ENCODE measurements at regions not wholly inside any gene's neighbourhood (a gene's known extent, or its start where the extent isn't known, plus 50 kb on each side); places are given as distances from the start of the nearest gene placed in this dataset.

DNA sequence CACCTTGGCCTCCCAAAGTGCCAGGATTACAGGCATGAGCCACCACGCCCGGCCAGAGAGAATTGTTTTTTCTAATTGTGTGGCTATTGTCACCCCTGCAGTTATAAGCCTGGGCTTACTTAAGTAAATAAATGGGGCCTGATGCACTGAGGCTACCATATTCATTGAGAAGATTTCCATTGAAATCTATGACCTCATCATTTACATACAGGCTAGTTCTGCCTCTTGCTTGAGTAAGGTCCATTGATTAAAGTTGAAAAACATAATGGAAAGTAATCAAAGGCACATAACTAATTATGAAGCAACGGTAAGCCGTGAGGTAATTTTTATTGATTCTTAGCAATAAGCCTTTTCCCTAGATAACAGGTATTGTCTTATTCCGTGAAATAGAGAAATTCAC lies 788.9 kb downstream of the ADGRL2 start:
- no peak overlapping the region for H3K4me3 ChIP-seq (ENCODE audit: insufficient read depth, low read length)
- no peaks in the 10 kb centered on the region for H3K36me3 ChIP-seq (ENCODE audit: insufficient read depth, low read length)
- no peaks in the 10 kb centered on the region for H3K4me1 ChIP-seq (ENCODE audit: insufficient read depth, low read length)
- no peak overlapping the region for H3K27ac ChIP-seq (ENCODE audit: low read depth, low read length)
- no peaks in the 10 kb centered on the region for H3K9me3 ChIP-seq (ENCODE audit: low read depth, low read length)
- no peak overlapping the region for H3K4me2 ChIP-seq (ENCODE audit: insufficient read depth, low read length)
- TF ChIP-seq, protein P1, sequence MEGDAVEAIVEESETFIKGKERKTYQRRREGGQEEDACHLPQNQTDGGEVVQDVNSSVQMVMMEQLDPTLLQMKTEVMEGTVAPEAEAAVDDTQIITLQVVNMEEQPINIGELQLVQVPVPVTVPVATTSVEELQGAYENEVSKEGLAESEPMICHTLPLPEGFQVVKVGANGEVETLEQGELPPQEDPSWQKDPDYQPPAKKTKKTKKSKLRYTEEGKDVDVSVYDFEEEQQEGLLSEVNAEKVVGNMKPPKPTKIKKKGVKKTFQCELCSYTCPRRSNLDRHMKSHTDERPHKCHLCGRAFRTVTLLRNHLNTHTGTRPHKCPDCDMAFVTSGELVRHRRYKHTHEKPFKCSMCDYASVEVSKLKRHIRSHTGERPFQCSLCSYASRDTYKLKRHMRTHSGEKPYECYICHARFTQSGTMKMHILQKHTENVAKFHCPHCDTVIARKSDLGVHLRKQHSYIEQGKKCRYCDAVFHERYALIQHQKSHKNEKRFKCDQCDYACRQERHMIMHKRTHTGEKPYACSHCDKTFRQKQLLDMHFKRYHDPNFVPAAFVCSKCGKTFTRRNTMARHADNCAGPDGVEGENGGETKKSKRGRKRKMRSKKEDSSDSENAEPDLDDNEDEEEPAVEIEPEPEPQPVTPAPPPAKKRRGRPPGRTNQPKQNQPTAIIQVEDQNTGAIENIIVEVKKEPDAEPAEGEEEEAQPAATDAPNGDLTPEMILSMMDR (IDR thresholded peaks at IDR 0.05; ENCODE audit: extremely low read depth, low read depth, low read length), result no peak
- H3K27me3 ChIP-seq (ENCODE audit: insufficient read depth, low read length), result no peaks in the 10 kb centered on the region
- DNase-seq (ENCODE audit: insufficient read length, low spot score, missing footprints), result no peak
- no peak overlapping the region for H2AFZ ChIP-seq (ENCODE audit: low read length)
- no peaks in the 10 kb centered on the region for H3K79me2 ChIP-seq (ENCODE audit: insufficient read depth, low read length)
- H4K20me1 ChIP-seq (ENCODE audit: insufficient read depth, low read length), result no peaks in the 10 kb centered on the region

DNA sequence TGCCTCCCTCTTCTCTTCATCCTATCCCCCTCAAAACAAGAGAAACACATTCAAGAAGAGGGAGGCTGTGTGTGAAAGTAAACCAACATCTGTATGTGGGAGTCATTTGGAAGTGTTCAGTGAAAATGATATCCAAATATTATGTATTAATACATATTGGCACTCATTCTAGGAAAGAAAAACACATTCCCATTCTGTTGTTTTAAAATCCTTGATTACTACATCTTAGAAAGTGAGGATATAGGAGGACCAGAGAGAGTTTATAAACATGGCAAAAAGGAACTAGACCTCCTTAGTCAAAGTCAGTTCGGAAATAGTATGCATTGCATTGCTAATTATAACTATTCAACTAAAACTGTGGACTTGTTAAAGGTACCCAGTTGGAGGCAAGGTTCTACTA lies 786.6 kb downstream of the ADGRL2 start:
- Histone ChIP-seq H3K36me3 (ENCODE audit: insufficient read depth, low read length) (no peaks in the 10 kb centered on the region), H4K20me1 (ENCODE audit: insufficient read depth, low read length) (no peaks in the 10 kb centered on the region), H3K27ac (ENCODE audit: low read depth, low read length) (no peak overlapping the region), H3K4me3 (ENCODE audit: insufficient read depth, low read length) (no peak overlapping the region), H2AFZ (ENCODE audit: low read length) (no peak overlapping the region), H3K79me2 (ENCODE audit: insufficient read depth, low read length) (no peaks in the 10 kb centered on the region), H3K4me1 (ENCODE audit: insufficient read depth, low read length) (no peaks in the 10 kb centered on the region), H3K4me2 (ENCODE audit: insufficient read depth, low read length) (no peak overlapping the region), H3K27me3 (ENCODE audit: insufficient read depth, low read length) (no peaks in the 10 kb centered on the region), H3K9me3 (ENCODE audit: low read depth, low read length) (no peaks in the 10 kb centered on the region)
- TF ChIP-seq, protein P1 (IDR thresholded peaks at IDR 0.05; ENCODE audit: extremely low read depth, low read depth, low read length), result no peak
- DNase-seq (ENCODE audit: insufficient read length, low spot score, missing footprints), result no peak

DNA sequence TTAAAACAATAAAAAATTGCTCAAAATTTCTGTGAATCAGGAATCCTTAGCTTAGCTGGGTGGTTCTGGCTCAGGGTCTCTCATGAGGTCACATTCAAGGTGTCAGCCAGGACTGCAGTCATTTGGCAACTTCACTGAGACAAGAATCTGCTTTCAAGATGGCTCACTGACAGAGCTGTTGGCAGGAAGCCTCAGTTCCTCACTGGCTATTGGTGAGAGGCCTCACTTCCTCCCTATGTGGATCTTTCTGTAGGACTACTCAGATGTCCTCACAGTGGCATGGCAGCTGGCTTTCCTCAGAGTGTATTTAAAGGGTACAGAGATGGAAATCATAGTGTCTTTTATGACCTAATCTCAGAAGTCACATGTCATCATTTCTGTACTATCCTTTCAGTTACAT lies 785.7 kb downstream of the ADGRL2 start:
- no peak for DNase-seq (ENCODE audit: insufficient read length, low spot score, missing footprints)
- Histone ChIP-seq H3K4me3 (ENCODE audit: insufficient read depth, low read length) (no peak overlapping the region), H2AFZ (ENCODE audit: low read length) (no peak overlapping the region), H3K4me2 (ENCODE audit: insufficient read depth, low read length) (no peak overlapping the region), H4K20me1 (ENCODE audit: insufficient read depth, low read length) (no peaks in the 10 kb centered on the region), H3K27ac (ENCODE audit: low read depth, low read length) (no peak overlapping the region), H3K9me3 (ENCODE audit: low read depth, low read length) (no peaks in the 10 kb centered on the region), H3K36me3 (ENCODE audit: insufficient read depth, low read length) (no peaks in the 10 kb centered on the region), H3K27me3 (ENCODE audit: insufficient read depth, low read length) (no peaks in the 10 kb centered on the region), H3K79me2 (ENCODE audit: insufficient read depth, low read length) (no peaks in the 10 kb centered on the region), H3K4me1 (ENCODE audit: insufficient read depth, low read length) (no peaks in the 10 kb centered on the region)
- TF ChIP-seq, protein P1 (IDR thresholded peaks at IDR 0.05; ENCODE audit: extremely low read depth, low read depth, low read length), result no peak

DNA sequence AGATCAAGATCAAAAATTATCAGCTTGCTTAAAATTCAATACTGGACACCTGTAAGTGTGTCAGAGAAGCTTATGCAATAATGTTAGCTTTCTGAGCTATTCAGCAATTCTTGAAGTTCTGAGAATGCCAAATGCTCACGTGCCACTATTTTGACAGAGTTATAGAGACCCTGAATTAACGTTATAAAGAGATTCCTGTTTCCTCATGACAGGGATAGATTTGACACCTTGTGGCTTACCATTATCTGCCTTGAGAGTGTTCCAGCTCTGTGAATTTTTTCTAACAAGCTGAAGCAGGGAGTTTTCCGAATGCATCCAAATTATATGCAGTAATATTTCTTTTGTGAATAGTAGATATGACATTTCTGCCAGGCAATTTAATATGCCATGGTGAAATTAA lies 781.6 kb downstream of the ADGRL2 start:
- Histone ChIP-seq H3K4me2 (ENCODE audit: insufficient read depth, low read length) (no peak overlapping the region), H3K27me3 (ENCODE audit: insufficient read depth, low read length) (no peaks in the 10 kb centered on the region), H3K4me1 (ENCODE audit: insufficient read depth, low read length) (no peaks in the 10 kb centered on the region), H3K9me3 (ENCODE audit: low read depth, low read length) (no peaks in the 10 kb centered on the region), H3K36me3 (ENCODE audit: insufficient read depth, low read length) (no peaks in the 10 kb centered on the region), H3K79me2 (ENCODE audit: insufficient read depth, low read length) (no peaks in the 10 kb centered on the region), H4K20me1 (ENCODE audit: insufficient read depth, low read length) (no peaks in the 10 kb centered on the region), H2AFZ (ENCODE audit: low read length) (no peak overlapping the region), H3K4me3 (ENCODE audit: insufficient read depth, low read length) (no peak overlapping the region), H3K27ac (ENCODE audit: low read depth, low read length) (no peak overlapping the region)
- TF ChIP-seq, protein P1 (IDR thresholded peaks at IDR 0.05; ENCODE audit: extremely low read depth, low read depth, low read length), result no peak
- DNase-seq (ENCODE audit: insufficient read length, low spot score, missing footprints), result no peak
